ENCODE measurements at regions not wholly inside any gene's neighbourhood (a gene's known extent, or its start where the extent isn't known, plus 50 kb on each side); places are given as distances from the start of the nearest gene placed in this dataset.

DNA sequence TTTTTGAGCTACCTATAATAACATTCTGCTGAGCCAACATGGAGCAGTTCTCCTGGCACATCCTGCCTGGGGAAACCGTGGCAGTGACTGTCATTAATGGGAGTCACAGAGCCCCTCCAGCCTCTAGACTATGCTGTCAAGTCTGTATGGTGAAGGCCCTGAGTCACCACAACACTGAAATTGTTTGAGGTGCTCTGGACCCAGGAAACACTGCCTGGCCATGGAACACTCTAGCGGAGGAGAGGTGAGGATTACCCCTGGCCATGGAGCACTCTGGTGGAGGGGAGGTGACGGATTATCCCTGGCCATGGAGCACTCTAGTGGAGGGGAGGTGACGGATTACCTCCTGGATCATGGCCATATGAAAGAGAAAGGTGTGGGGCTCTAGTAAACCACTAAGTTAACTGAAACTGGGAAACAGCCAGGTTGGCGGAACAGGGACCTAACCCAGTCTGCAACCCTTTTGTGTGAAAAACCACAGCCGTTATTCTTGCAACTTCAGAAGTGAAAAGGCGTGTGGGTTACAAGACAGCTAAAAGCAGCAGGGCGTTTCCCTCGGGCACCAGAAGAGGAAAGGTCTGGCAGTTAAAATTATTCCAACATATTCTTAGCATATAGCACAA lies 156.7 kb downstream of the KCNJ12 start:
- 78% methylated on average over 9 of the region's 9 CpGs for WGBS
- no peak overlapping the region for H3K27ac ChIP-seq
- DNase-seq (ENCODE audit: low spot score in 2 of 2): no peak
- peaks cover 22% of the 10 kb centered on the region for H3K36me3 ChIP-seq
- H3K27me3 ChIP-seq: no peaks in the 10 kb centered on the region
- H3K4me1 ChIP-seq: no peaks in the 10 kb centered on the region
- no peak overlapping the region for H3K4me3 ChIP-seq
- TF ChIP-seq POLR2A (IDR thresholded peaks at IDR 0.05) (no peak), EP300 (IDR thresholded peaks at IDR 0.05) (no peak), POLR2AphosphoS5 (IDR thresholded peaks at IDR 0.05) (no peak)
- TF ChIP-seq, protein P1, sequence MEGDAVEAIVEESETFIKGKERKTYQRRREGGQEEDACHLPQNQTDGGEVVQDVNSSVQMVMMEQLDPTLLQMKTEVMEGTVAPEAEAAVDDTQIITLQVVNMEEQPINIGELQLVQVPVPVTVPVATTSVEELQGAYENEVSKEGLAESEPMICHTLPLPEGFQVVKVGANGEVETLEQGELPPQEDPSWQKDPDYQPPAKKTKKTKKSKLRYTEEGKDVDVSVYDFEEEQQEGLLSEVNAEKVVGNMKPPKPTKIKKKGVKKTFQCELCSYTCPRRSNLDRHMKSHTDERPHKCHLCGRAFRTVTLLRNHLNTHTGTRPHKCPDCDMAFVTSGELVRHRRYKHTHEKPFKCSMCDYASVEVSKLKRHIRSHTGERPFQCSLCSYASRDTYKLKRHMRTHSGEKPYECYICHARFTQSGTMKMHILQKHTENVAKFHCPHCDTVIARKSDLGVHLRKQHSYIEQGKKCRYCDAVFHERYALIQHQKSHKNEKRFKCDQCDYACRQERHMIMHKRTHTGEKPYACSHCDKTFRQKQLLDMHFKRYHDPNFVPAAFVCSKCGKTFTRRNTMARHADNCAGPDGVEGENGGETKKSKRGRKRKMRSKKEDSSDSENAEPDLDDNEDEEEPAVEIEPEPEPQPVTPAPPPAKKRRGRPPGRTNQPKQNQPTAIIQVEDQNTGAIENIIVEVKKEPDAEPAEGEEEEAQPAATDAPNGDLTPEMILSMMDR (IDR thresholded peaks at IDR 0.05): no peak
- H3K9me3 ChIP-seq: peaks cover 3% of the 10 kb centered on the region

GRCh38 chr17:21535686-21536375 lies 156.5 kb upstream of the KCNJ18 start:
- H3K36me3 ChIP-seq: peaks cover 22% of the 10 kb centered on the region
- TF ChIP-seq POLR2AphosphoS5 (IDR thresholded peaks at IDR 0.05): no peak
- no peak for TF ChIP-seq EP300 (IDR thresholded peaks at IDR 0.05)
- TF ChIP-seq, protein P1 (IDR thresholded peaks at IDR 0.05): no peak
- no peak for TF ChIP-seq POLR2A (IDR thresholded peaks at IDR 0.05)

DNA sequence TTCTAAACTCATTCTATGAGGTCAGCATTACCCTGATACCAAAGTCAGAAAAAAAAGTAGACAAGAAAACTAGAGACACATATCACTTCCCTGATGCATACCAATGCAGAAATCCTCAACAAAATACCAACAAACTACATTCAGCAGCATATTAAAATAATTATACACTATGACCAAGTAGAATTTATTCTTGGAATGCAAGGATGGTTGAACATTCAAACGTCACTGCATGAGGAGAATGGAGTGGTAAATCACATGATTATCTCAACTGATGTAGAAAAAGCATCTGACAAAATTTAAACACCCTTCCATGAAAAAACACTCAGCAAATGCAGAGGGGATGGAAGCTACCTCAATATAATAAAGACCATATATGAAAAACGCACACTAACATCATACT lies 155.0 kb upstream of the KCNJ18 start:
- H3K4me1 ChIP-seq: no peaks in the 10 kb centered on the region
- WGBS: 87% methylated on average over 2 of the region's 2 CpGs
- H3K27ac ChIP-seq: no peak overlapping the region
- no peak for TF ChIP-seq POLR2A (IDR thresholded peaks at IDR 0.05)
- no peaks in the 10 kb centered on the region for H3K27me3 ChIP-seq
- H3K9me3 ChIP-seq: peaks cover 8% of the 10 kb centered on the region
- H3K4me3 ChIP-seq: no peak overlapping the region
- no peak for DNase-seq (ENCODE audit: low spot score in 2 of 2)
- H3K36me3 ChIP-seq: peaks cover 22% of the 10 kb centered on the region

More at GRCh38 chr17:21535686-21536375, 156.5 kb upstream of the KCNJ18 start:
- no peak overlapping the region for H3K27ac ChIP-seq
- no peaks in the 10 kb centered on the region for H3K4me1 ChIP-seq
- no peak for DNase-seq (ENCODE audit: low spot score in 2 of 2)
- no peak overlapping the region for H3K4me3 ChIP-seq
- no peaks in the 10 kb centered on the region for H3K27me3 ChIP-seq
- 77% methylated on average over 1 of the region's 1 CpG for WGBS
- H3K9me3 ChIP-seq: peaks cover 8% of the 10 kb centered on the region

- Histone ChIP-seq H3K9me3 (peaks cover 8% of the 10 kb centered on the region), H3K27me3 (no peaks in the 10 kb centered on the region), H3K27ac (no peak overlapping the region), H3K36me3 (peaks cover 17% of the 10 kb centered on the region), H3K4me1 (no peaks in the 10 kb centered on the region), H3K4me3 (no peak overlapping the region)
- WGBS: 97% methylated on average over 1 of the region's 1 CpG
- DNase-seq (ENCODE audit: low spot score in 2 of 2): no peak
- TF ChIP-seq POLR2A (IDR thresholded peaks at IDR 0.05): no peak
- TF ChIP-seq POLR2AphosphoS5 (IDR thresholded peaks at IDR 0.05): no peak
- TF ChIP-seq, protein P1 (IDR thresholded peaks at IDR 0.05): no peak
- TF ChIP-seq EP300 (IDR thresholded peaks at IDR 0.05): no peak
Observed at GRCh38 chr17:21538615-21539014, 153.7 kb upstream of the KCNJ18 start.

GRCh38 chr17:21539146-21539545 lies 153.2 kb upstream of the KCNJ18 start:
- Histone ChIP-seq H3K4me1 (no peaks in the 10 kb centered on the region), H3K36me3 (peaks cover 12% of the 10 kb centered on the region), H3K9me3 (peaks cover 8% of the 10 kb centered on the region), H3K27me3 (no peaks in the 10 kb centered on the region), H3K4me3 (no peak overlapping the region), H3K27ac (no peak overlapping the region)
- DNase-seq (ENCODE audit: low spot score in 2 of 2): no peak
- 27% methylated on average over 2 of the region's 2 CpGs for WGBS
- TF ChIP-seq POLR2A (IDR thresholded peaks at IDR 0.05): no peak
- no peak for TF ChIP-seq POLR2AphosphoS5 (IDR thresholded peaks at IDR 0.05)
- TF ChIP-seq, protein P1 (IDR thresholded peaks at IDR 0.05): no peak
- TF ChIP-seq EP300 (IDR thresholded peaks at IDR 0.05): no peak
